ENCODE measurements at regions not wholly inside any gene's neighbourhood (a gene's known extent, or its start where the extent isn't known, plus 50 kb on each side); places are given as distances from the start of the nearest gene placed in this dataset.

DNA sequence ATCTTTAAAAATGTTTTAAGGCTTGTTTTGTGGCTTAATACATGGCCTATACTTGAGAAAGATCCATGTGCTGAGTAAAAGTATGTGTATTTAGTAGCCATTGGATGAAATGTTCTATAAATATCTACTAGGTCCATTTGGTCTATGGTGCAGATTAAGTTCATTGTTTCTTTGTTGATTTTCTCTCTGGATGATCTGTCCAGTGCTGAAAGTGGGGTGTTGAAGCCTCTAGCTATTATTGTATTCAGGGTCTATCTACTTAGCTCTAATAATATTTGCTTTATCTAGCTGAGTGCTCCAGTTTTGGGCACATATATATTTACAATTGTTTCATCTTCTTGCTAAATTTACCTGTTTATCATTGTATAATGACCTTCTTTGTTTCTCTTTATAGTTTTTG lies 272.2 kb upstream of the NR4A3 start:
- TF ChIP-seq, protein P1, sequence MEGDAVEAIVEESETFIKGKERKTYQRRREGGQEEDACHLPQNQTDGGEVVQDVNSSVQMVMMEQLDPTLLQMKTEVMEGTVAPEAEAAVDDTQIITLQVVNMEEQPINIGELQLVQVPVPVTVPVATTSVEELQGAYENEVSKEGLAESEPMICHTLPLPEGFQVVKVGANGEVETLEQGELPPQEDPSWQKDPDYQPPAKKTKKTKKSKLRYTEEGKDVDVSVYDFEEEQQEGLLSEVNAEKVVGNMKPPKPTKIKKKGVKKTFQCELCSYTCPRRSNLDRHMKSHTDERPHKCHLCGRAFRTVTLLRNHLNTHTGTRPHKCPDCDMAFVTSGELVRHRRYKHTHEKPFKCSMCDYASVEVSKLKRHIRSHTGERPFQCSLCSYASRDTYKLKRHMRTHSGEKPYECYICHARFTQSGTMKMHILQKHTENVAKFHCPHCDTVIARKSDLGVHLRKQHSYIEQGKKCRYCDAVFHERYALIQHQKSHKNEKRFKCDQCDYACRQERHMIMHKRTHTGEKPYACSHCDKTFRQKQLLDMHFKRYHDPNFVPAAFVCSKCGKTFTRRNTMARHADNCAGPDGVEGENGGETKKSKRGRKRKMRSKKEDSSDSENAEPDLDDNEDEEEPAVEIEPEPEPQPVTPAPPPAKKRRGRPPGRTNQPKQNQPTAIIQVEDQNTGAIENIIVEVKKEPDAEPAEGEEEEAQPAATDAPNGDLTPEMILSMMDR (IDR thresholded peaks at IDR 0.05) = no peak
- TF ChIP-seq POLR2A (IDR thresholded peaks at IDR 0.05) (no peak), POLR2AphosphoS5 (IDR thresholded peaks at IDR 0.05) (no peak), EP300 (IDR thresholded peaks at IDR 0.05) (no peak)
